Mesendoderm (in vitro differentiated cells): ENCODE measurements at regions not wholly inside any gene's neighbourhood (a gene's known extent, or its start where the extent isn't known, plus 50 kb on each side); places are given as distances from the start of the nearest gene placed in this dataset.

ENCODE experiments used
- DNase-seq: peaks from one replicate; pipeline ENCODE4 v3.0.0; 2013
- H2AK5ac ChIP-seq: 2 replicates; pipeline ENCODE4 v1.6.1; 2013; ENCODE audit warnings: low read length, inconsistent platforms
- H2BK120ac ChIP-seq: 2 replicates; pipeline ENCODE4 v1.6.1; 2013; ENCODE audit warnings: low read depth, mild to moderate bottlenecking, low read length, moderate library complexity, mixed read lengths
- H2BK15ac ChIP-seq: replicated peaks from 2 replicates; pipeline ENCODE4 v1.6.1; 2013; ENCODE audit warnings: low read depth, mild to moderate bottlenecking, moderate library complexity
- H2BK5ac ChIP-seq: 2 replicates; pipeline ENCODE4 v1.6.1; 2013; ENCODE audit warnings: low read length, inconsistent platforms
- H3K18ac ChIP-seq: 2 replicates; pipeline ENCODE4 v1.6.1; 2013; ENCODE audit warnings: mild to moderate bottlenecking, low read length, mixed read lengths
- H3K23ac ChIP-seq: one replicate; pipeline ENCODE4 v1.6.1; 2013; ENCODE audit warnings: low read length
- H3K27ac ChIP-seq: 2 replicates; pipeline ENCODE4 v1.5.1; 2013; ENCODE audit warnings: low read depth, mild to moderate bottlenecking, inconsistent platforms, low read length, moderate library complexity
- H3K27me3 ChIP-seq: 2 replicates; pipeline ENCODE4 v1.6.1; 2013; ENCODE audit warnings: low read length, control low read depth, mild to moderate bottlenecking, inconsistent platforms; ENCODE audit not compliant: insufficient read depth, poor library complexity
- H3K36me3 ChIP-seq: 2 replicates; pipeline ENCODE4 v1.6.1; 2013; ENCODE audit warnings: low read length, inconsistent platforms; ENCODE audit not compliant: control insufficient read depth, insufficient read depth
- H3K4ac ChIP-seq: one replicate; pipeline ENCODE4 v1.6.1; 2013; ENCODE audit warnings: low read depth, mild to moderate bottlenecking, low read length, moderate library complexity
- H3K4me1 ChIP-seq: 2 replicates; pipeline ENCODE4 v1.6.1; 2013; ENCODE audit warnings: low read depth, low read length, inconsistent platforms; ENCODE audit not compliant: control insufficient read depth
- H3K4me2 ChIP-seq: 2 replicates; pipeline ENCODE4 v1.6.1; 2013; ENCODE audit warnings: low read length
- H3K4me3 ChIP-seq: 2 replicates; pipeline ENCODE4 v1.5.1; 2013; ENCODE audit warnings: mild to moderate bottlenecking, low read length
- H3K56ac ChIP-seq: one replicate; pipeline ENCODE4 v1.6.1; 2013; ENCODE audit warnings: low read length
- H3K79me1 ChIP-seq: 2 replicates; pipeline ENCODE4 v1.6.1; 2013; ENCODE audit warnings: low read length, inconsistent platforms
- H3K79me2 ChIP-seq: 2 replicates; pipeline ENCODE4 v1.6.1; 2013; ENCODE audit warnings: mild to moderate bottlenecking, low read length; ENCODE audit not compliant: control insufficient read depth, insufficient read depth
- H3K9ac ChIP-seq: 2 replicates; pipeline ENCODE4 v1.6.1; 2013; ENCODE audit warnings: low read length, inconsistent platforms
- H4K5ac ChIP-seq: one replicate; pipeline ENCODE4 v1.6.1; 2013; ENCODE audit warnings: low read length
- H4K8ac ChIP-seq: one replicate; pipeline ENCODE4 v1.6.1; 2013; ENCODE audit warnings: low read depth, mild to moderate bottlenecking, control low read depth, low read length, moderate library complexity
- WGBS: extraction: QIAGEN DNeasy Blood & Tissue Kit; methylation state at CpG from one replicate; pipeline ENCODE4 v1.1.7; 2013; ENCODE audit warnings: low lambda C conversion rate, missing lambda C conversion rate; ENCODE audit not compliant: insufficient coverage; ENCODE audit errors: extremely low coverage; 5-methylcytosine and 5-hydroxymethylcytosine counted together

GRCh38 chr12:63319936-63320633 lies 169.1 kb upstream of the AVPR1A start:
- no CpG with 5 or more reads among the region's 4 CpGs for WGBS
- Histone ChIP-seq H3K4me1 (peaks cover 2% of the 10 kb centered on the region), H2BK5ac (no peak overlapping the region), H3K23ac (no peak overlapping the region), H3K4ac (no peak overlapping the region), H3K18ac (no peak overlapping the region), H3K56ac (no peak overlapping the region), H2BK120ac (no peak overlapping the region), H2BK15ac (no peak overlapping the region), H2AK5ac (peak overlapping the region; percentile 51), H3K9ac (no peak overlapping the region), H3K27ac (no peak overlapping the region), H3K79me1 (no peaks in the 10 kb centered on the region), H3K36me3 (no peaks in the 10 kb centered on the region), H3K27me3 (no peaks in the 10 kb centered on the region), H3K4me2 (no peak overlapping the region), H4K5ac (peak overlapping the region; percentile 73), H3K79me2 (no peaks in the 10 kb centered on the region), H3K4me3 (no peak overlapping the region), H4K8ac (no peak overlapping the region)
- no peak for DNase-seq

- Histone ChIP-seq H3K36me3 (no peaks in the 10 kb centered on the region), H3K4me2 (no peak overlapping the region), H3K4me3 (no peak overlapping the region), H2AK5ac (no peak overlapping the region), H3K9ac (no peak overlapping the region), H3K23ac (no peak overlapping the region), H4K5ac (no peak overlapping the region), H2BK15ac (no peak overlapping the region), H3K18ac (no peak overlapping the region), H3K4me1 (peaks cover 2% of the 10 kb centered on the region), H3K27me3 (no peaks in the 10 kb centered on the region), H3K27ac (no peak overlapping the region), H3K4ac (no peak overlapping the region), H3K79me2 (no peaks in the 10 kb centered on the region), H3K79me1 (no peaks in the 10 kb centered on the region), H3K56ac (no peak overlapping the region), H4K8ac (no peak overlapping the region), H2BK120ac (no peak overlapping the region), H2BK5ac (no peak overlapping the region)
- DNase-seq: peak; percentile 91
Observed at GRCh38 chr12:63319386-63319785, 168.4 kb upstream of the AVPR1A start.

- Histone ChIP-seq H3K27me3 (no peaks in the 10 kb centered on the region), H3K27ac (no peak overlapping the region)
- WGBS: no CpG with 5 or more reads among the region's 1 CpG
Observed at GRCh38 chr12:63318933-63319332, 167.9 kb upstream of the AVPR1A start.

DNA sequence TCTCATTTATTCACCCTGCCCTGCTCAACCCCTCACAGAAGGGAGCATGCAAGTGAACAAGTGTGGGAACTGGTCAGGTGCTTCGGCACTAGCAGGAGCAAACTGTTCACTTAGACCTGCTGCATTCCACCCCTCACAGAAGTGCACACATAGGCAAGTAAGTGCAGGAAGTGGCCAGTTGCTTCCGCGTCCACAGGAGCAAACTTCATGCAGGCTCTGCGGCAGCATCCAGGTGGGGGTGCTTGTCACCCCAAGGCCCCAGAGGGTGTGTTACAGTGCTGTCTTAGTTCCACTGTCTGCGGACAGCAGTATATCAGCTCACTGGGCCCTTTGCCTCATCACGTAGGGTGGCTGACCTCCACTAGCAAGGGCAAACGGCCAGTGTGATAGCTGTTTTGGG lies 167.3 kb upstream of the AVPR1A start:
- H4K5ac ChIP-seq: no peak overlapping the region
- no peaks in the 10 kb centered on the region for H3K36me3 ChIP-seq
- H3K4me3 ChIP-seq: no peak overlapping the region
- no peak for DNase-seq
- no peak overlapping the region for H3K9ac ChIP-seq
- no peak overlapping the region for H3K23ac ChIP-seq
- H3K4ac ChIP-seq: no peak overlapping the region
- no peak overlapping the region for H2BK15ac ChIP-seq
- H3K79me1 ChIP-seq: no peaks in the 10 kb centered on the region
- no peak overlapping the region for H4K8ac ChIP-seq
- H2BK120ac ChIP-seq: no peak overlapping the region
- no peak overlapping the region for H2AK5ac ChIP-seq
- no peak overlapping the region for H3K56ac ChIP-seq
- no peak overlapping the region for H3K4me2 ChIP-seq
- no peaks in the 10 kb centered on the region for H3K79me2 ChIP-seq
- no peak overlapping the region for H3K18ac ChIP-seq
- no peak overlapping the region for H2BK5ac ChIP-seq
- peaks cover 2% of the 10 kb centered on the region for H3K4me1 ChIP-seq
- WGBS: no CpG with 5 or more reads among the region's 7 CpGs
- H3K27me3 ChIP-seq: no peaks in the 10 kb centered on the region
- no peak overlapping the region for H3K27ac ChIP-seq

More at GRCh38 chr12:63318933-63319332, 167.9 kb upstream of the AVPR1A start:
- H3K9ac ChIP-seq: no peak overlapping the region
- no peak overlapping the region for H3K56ac ChIP-seq
- H2AK5ac ChIP-seq: no peak overlapping the region
- no peak overlapping the region for H4K5ac ChIP-seq
- H3K23ac ChIP-seq: no peak overlapping the region
- H4K8ac ChIP-seq: no peak overlapping the region
- H2BK120ac ChIP-seq: no peak overlapping the region
- no peak overlapping the region for H3K4ac ChIP-seq
- no peak overlapping the region for H2BK15ac ChIP-seq
- H2BK5ac ChIP-seq: no peak overlapping the region
- DNase-seq: no peak
- no peaks in the 10 kb centered on the region for H3K36me3 ChIP-seq
- H3K4me3 ChIP-seq: no peak overlapping the region
- H3K4me1 ChIP-seq: peaks cover 2% of the 10 kb centered on the region
- H3K79me2 ChIP-seq: no peaks in the 10 kb centered on the region
- H3K4me2 ChIP-seq: no peak overlapping the region
- H3K18ac ChIP-seq: no peak overlapping the region
- no peaks in the 10 kb centered on the region for H3K79me1 ChIP-seq

GRCh38 chr12:63317880-63318279 lies 166.9 kb upstream of the AVPR1A start:
- no CpG with 5 or more reads among the region's 5 CpGs for WGBS
- no peak for DNase-seq
- peaks cover 2% of the 10 kb centered on the region for H3K4me1 ChIP-seq

DNA sequence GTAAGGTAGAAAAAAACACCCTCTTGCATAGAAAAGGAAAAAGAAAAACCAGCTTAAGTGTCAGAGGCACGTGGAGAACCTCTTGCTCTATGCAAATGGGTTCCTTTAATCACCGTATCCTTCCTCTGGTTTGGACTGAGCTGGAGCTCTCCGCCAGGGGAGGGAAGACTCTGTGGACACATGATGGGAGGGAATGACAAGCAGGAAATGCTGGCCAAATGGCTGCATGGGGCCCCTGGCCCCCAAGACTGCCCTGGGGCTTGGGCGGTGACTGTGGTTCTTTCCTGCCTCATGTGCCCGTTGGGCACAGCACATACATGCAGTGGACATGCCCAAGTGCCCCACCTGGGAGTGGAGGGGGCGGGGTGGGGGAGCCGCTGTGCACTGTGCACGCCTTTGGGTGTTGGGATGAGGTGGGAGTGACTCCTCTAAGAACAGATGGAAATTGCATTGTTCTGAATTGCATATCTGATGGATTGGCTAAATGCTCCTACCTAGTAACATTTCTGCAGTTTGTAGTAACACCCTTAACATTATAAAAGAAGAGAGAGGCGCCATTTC lies 166.4 kb upstream of the AVPR1A start:
- H3K23ac ChIP-seq: no peak overlapping the region
- no peak overlapping the region for H3K4me2 ChIP-seq
- no peak overlapping the region for H2BK120ac ChIP-seq
- no peak overlapping the region for H3K56ac ChIP-seq
- peaks cover 2% of the 10 kb centered on the region for H3K4me1 ChIP-seq
- H3K36me3 ChIP-seq: no peaks in the 10 kb centered on the region
- no CpG with 5 or more reads among the region's 9 CpGs for WGBS
- H3K9ac ChIP-seq: no peak overlapping the region
- H2BK15ac ChIP-seq: no peak overlapping the region
- no peak overlapping the region for H4K8ac ChIP-seq
- H3K4ac ChIP-seq: no peak overlapping the region
- H3K27me3 ChIP-seq: no peaks in the 10 kb centered on the region
- H2BK5ac ChIP-seq: no peak overlapping the region
- H3K79me2 ChIP-seq: no peaks in the 10 kb centered on the region
- no peak overlapping the region for H3K18ac ChIP-seq
- no peak overlapping the region for H4K5ac ChIP-seq
- no peak overlapping the region for H2AK5ac ChIP-seq
- no peaks in the 10 kb centered on the region for H3K79me1 ChIP-seq
- no peak overlapping the region for H3K27ac ChIP-seq
- no peak overlapping the region for H3K4me3 ChIP-seq
- no peak for DNase-seq

More at GRCh38 chr12:63317880-63318279, 166.9 kb upstream of the AVPR1A start:
- no peak overlapping the region for H3K4me2 ChIP-seq
- no peak overlapping the region for H4K8ac ChIP-seq
- no peaks in the 10 kb centered on the region for H3K79me2 ChIP-seq
- H3K4me3 ChIP-seq: no peak overlapping the region
- H2BK15ac ChIP-seq: no peak overlapping the region
- no peaks in the 10 kb centered on the region for H3K79me1 ChIP-seq
- H3K9ac ChIP-seq: no peak overlapping the region
- no peaks in the 10 kb centered on the region for H3K36me3 ChIP-seq
- H2BK120ac ChIP-seq: no peak overlapping the region
- no peaks in the 10 kb centered on the region for H3K27me3 ChIP-seq
- no peak overlapping the region for H2BK5ac ChIP-seq
- no peak overlapping the region for H3K56ac ChIP-seq
- H3K18ac ChIP-seq: no peak overlapping the region
- no peak overlapping the region for H4K5ac ChIP-seq
- H3K27ac ChIP-seq: no peak overlapping the region
- H3K4ac ChIP-seq: no peak overlapping the region
- H3K23ac ChIP-seq: no peak overlapping the region
- H2AK5ac ChIP-seq: no peak overlapping the region
